K562 (cell line): ENCODE measurements at regions not wholly inside any gene's neighbourhood (a gene's known extent, or its start where the extent isn't known, plus 50 kb on each side); places are given as distances from the start of the nearest gene placed in this dataset.

Source experiments
- ASH1L ChIP-seq: fragments of 450-650 bp; IDR thresholded peaks from 2 replicates; pipeline ENCODE4 v1.6.1; 2018; ENCODE audit warnings: borderline replicate concordance, mild to moderate bottlenecking, low read depth; ENCODE audit not compliant: partially characterized antibody
- FUS ChIP-seq: fragments of 200-400 bp; formaldehyde crosslinking; optimal IDR thresholded peaks from 2 replicates; pipeline ENCODE3; 2017; ENCODE audit warnings: low read depth, low read length
- GTF2F1 ChIP-seq: IDR thresholded peaks from 2 replicates; pipeline ENCODE4 v1.6.1; 2011; ENCODE audit warnings: low read depth, low read length, improper control_type of control experiment
- KDM5B ChIP-seq: fragments of 200-600 bp; sonication (generic); IDR thresholded peaks from 2 replicates; pipeline ENCODE4 v1.6.1; 2012; ENCODE audit warnings: low read depth, mild to moderate bottlenecking, moderate library complexity, low read length, control low read depth, inconsistent platforms; ENCODE audit not compliant: insufficient replicate concordance
- MAFK ChIP-seq: IDR thresholded peaks from 2 replicates; pipeline ENCODE4 v1.6.1; 2011; ENCODE audit warnings: low read length, improper control_type of control experiment
- MBD2 ChIP-seq: sonication (generic); IDR thresholded peaks from 2 replicates; pipeline ENCODE4 v1.6.1; 2016; ENCODE audit warnings: low read depth, borderline replicate concordance
- MTF1 ChIP-seq: fragments of 250-450 bp; sonication (Bioruptor Pico); IDR thresholded peaks from 2 replicates; pipeline ENCODE4 v1.9.0; 2021; ENCODE audit warnings: moderate library complexity, mild to moderate bottlenecking, inconsistent platforms, borderline replicate concordance
- TCFL5 ChIP-seq: fragments of 250-450 bp; sonication (Bioruptor Pico); conservative IDR thresholded peaks from 2 replicates; pipeline ENCODE4 v1.6.1; 2021; ENCODE audit warnings: mild to moderate bottlenecking, moderate library complexity, matching md5 sums
- ZFP30 ChIP-seq: fragments of 250-450 bp; sonication (Bioruptor Pico); IDR thresholded peaks from 2 replicates; pipeline ENCODE4 v1.8.0; 2022; ENCODE audit warnings: moderate library complexity, mild to moderate bottlenecking, inconsistent platforms, borderline replicate concordance
- ZKSCAN8 ChIP-seq: fragments of 200-800 bp; sonication (Bioruptor generic); IDR thresholded peaks from 2 replicates; pipeline ENCODE4 v1.6.1; 2016; ENCODE audit warnings: missing genetic modification characterization, missing compliant biosample characterization
- ZNF12 ChIP-seq: sonication (generic); formaldehyde crosslinking; IDR thresholded peaks from 2 replicates; pipeline ENCODE4 v1.4.0; 2020; ENCODE audit warnings: mild to moderate bottlenecking, missing genetic modification reagents
- ZNF778 ChIP-seq: fragments of 450-650 bp; formaldehyde crosslinking; IDR thresholded peaks from 2 replicates; pipeline ENCODE4 v1.4.0; 2020; ENCODE audit warnings: mild to moderate bottlenecking, moderate library complexity
- TF ChIP-seq, protein P1 (sequence below): sonication (generic); formaldehyde crosslinking; IDR thresholded peaks from 2 replicates; pipeline ENCODE4 v1.8.0; 2023; ENCODE audit warnings: missing genetic modification reagents, mild to moderate bottlenecking, borderline replicate concordance
- TF ChIP-seq, protein P2 (sequence below): fragments of 450-650 bp; IDR thresholded peaks from 2 replicates; pipeline ENCODE4 v1.6.1; 2016; ENCODE audit warnings: missing biosample characterization, missing genetic modification characterization
- TF ChIP-seq, protein P3 (sequence below): sonication (generic); formaldehyde crosslinking; IDR thresholded peaks from 2 replicates; pipeline ENCODE4 v1.8.0; 2022; ENCODE audit warnings: mild to moderate bottlenecking, missing genetic modification reagents
- TF ChIP-seq, protein P4 (sequence below): sonication (generic); formaldehyde crosslinking; IDR thresholded peaks from 2 replicates; pipeline ENCODE4 v1.9.0; 2022; ENCODE audit warnings: mild to moderate bottlenecking, missing genetic modification reagents

DNA sequence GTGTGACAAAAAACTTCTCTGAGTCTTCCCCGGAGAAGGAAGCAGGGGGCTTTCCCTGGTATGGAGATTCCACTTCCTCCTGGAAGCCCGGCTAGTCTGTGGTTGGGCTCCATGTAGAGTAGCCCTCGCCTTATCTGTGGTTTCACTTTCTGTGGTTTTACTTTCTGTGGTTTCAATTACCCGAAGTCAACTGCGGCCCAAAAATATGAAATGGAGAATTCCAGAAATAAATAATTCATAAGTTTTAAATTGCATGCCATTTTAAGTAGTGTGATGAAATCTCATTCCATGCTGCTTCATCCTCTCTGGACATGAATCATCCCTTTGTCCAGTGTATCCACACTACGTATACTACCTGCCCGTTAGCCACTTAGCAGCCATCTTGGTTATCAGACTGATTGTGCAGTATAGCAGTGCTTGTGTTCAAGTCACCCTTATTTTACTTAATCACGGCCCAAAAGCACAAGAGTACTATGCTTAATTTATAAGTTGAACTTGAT, 275.0 kb upstream of the SESN3 start (continued):
- TF ChIP-seq, protein P1, sequence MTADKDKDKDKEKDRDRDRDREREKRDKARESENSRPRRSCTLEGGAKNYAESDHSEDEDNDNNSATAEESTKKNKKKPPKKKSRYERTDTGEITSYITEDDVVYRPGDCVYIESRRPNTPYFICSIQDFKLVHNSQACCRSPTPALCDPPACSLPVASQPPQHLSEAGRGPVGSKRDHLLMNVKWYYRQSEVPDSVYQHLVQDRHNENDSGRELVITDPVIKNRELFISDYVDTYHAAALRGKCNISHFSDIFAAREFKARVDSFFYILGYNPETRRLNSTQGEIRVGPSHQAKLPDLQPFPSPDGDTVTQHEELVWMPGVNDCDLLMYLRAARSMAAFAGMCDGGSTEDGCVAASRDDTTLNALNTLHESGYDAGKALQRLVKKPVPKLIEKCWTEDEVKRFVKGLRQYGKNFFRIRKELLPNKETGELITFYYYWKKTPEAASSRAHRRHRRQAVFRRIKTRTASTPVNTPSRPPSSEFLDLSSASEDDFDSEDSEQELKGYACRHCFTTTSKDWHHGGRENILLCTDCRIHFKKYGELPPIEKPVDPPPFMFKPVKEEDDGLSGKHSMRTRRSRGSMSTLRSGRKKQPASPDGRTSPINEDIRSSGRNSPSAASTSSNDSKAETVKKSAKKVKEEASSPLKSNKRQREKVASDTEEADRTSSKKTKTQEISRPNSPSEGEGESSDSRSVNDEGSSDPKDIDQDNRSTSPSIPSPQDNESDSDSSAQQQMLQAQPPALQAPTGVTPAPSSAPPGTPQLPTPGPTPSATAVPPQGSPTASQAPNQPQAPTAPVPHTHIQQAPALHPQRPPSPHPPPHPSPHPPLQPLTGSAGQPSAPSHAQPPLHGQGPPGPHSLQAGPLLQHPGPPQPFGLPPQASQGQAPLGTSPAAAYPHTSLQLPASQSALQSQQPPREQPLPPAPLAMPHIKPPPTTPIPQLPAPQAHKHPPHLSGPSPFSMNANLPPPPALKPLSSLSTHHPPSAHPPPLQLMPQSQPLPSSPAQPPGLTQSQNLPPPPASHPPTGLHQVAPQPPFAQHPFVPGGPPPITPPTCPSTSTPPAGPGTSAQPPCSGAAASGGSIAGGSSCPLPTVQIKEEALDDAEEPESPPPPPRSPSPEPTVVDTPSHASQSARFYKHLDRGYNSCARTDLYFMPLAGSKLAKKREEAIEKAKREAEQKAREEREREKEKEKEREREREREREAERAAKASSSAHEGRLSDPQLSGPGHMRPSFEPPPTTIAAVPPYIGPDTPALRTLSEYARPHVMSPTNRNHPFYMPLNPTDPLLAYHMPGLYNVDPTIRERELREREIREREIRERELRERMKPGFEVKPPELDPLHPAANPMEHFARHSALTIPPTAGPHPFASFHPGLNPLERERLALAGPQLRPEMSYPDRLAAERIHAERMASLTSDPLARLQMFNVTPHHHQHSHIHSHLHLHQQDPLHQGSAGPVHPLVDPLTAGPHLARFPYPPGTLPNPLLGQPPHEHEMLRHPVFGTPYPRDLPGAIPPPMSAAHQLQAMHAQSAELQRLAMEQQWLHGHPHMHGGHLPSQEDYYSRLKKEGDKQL (CRISPR knock-in tag), result no peak
- no peak for TF ChIP-seq KDM5B
- no peak for TF ChIP-seq ZFP30 (CRISPR knock-in tag)
- TF ChIP-seq, protein P2, sequence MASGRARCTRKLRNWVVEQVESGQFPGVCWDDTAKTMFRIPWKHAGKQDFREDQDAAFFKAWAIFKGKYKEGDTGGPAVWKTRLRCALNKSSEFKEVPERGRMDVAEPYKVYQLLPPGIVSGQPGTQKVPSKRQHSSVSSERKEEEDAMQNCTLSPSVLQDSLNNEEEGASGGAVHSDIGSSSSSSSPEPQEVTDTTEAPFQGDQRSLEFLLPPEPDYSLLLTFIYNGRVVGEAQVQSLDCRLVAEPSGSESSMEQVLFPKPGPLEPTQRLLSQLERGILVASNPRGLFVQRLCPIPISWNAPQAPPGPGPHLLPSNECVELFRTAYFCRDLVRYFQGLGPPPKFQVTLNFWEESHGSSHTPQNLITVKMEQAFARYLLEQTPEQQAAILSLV, result peak; percentile 69; the same call in 1 of the 2 replicates
- no peak for TF ChIP-seq ZKSCAN8 (CRISPR knock-in tag)
- no peak for TF ChIP-seq ASH1L
- no peak for TF ChIP-seq ZNF12
- TF ChIP-seq, protein P3, sequence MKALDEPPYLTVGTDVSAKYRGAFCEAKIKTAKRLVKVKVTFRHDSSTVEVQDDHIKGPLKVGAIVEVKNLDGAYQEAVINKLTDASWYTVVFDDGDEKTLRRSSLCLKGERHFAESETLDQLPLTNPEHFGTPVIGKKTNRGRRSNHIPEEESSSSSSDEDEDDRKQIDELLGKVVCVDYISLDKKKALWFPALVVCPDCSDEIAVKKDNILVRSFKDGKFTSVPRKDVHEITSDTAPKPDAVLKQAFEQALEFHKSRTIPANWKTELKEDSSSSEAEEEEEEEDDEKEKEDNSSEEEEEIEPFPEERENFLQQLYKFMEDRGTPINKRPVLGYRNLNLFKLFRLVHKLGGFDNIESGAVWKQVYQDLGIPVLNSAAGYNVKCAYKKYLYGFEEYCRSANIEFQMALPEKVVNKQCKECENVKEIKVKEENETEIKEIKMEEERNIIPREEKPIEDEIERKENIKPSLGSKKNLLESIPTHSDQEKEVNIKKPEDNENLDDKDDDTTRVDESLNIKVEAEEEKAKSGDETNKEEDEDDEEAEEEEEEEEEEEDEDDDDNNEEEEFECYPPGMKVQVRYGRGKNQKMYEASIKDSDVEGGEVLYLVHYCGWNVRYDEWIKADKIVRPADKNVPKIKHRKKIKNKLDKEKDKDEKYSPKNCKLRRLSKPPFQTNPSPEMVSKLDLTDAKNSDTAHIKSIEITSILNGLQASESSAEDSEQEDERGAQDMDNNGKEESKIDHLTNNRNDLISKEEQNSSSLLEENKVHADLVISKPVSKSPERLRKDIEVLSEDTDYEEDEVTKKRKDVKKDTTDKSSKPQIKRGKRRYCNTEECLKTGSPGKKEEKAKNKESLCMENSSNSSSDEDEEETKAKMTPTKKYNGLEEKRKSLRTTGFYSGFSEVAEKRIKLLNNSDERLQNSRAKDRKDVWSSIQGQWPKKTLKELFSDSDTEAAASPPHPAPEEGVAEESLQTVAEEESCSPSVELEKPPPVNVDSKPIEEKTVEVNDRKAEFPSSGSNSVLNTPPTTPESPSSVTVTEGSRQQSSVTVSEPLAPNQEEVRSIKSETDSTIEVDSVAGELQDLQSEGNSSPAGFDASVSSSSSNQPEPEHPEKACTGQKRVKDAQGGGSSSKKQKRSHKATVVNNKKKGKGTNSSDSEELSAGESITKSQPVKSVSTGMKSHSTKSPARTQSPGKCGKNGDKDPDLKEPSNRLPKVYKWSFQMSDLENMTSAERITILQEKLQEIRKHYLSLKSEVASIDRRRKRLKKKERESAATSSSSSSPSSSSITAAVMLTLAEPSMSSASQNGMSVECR (CRISPR knock-in tag), result no peak
- no peak for TF ChIP-seq MAFK
- TF ChIP-seq FUS, result no peak
- no peak for TF ChIP-seq MBD2
- no peak for TF ChIP-seq ZNF778 (CRISPR knock-in tag)
- no peak for TF ChIP-seq GTF2F1
- TF ChIP-seq, protein P4, sequence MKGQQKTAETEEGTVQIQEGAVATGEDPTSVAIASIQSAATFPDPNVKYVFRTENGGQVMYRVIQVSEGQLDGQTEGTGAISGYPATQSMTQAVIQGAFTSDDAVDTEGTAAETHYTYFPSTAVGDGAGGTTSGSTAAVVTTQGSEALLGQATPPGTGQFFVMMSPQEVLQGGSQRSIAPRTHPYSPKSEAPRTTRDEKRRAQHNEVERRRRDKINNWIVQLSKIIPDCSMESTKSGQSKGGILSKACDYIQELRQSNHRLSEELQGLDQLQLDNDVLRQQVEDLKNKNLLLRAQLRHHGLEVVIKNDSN, result no peak
- TF ChIP-seq TCFL5 (CRISPR knock-in tag), result 0 out of 2 replicates have a peak, but pooled peaks have one; percentile 41
- no peak for TF ChIP-seq MTF1 (CRISPR knock-in tag)
